ENCODE measurements at regions not wholly inside any gene's neighbourhood (a gene's known extent, or its start where the extent isn't known, plus 50 kb on each side); places are given as distances from the start of the nearest gene placed in this dataset.

DNA sequence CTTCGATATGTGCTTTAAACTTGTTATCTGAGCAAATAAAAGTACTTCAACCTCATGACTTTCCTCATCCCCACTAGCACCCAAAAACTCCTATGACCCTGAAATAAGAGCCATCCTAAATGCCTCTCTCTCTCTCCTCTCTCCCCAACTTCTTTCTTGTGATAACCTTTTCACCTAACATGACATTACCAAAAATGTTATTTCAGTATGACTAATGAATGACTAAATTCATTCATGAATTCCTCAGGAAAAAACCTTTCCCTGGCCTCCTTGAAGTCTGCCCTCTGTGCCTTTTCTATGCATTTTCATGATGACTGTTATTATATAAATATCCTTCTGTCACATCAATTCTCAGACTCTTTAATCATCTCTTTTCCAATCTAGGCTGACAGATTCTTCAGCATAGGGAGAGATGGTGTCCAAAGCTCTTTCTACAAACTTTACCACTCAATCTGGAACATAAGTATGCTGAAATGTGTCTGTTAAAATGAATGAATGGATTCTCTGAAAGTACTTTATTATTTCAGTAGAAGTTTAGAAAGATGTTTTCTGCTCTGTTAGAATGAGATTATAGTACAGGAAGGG lies 114.3 kb upstream of the GGTLC1 start:
- no peak for DNase-seq (ENCODE audit: low read depth)

DNA sequence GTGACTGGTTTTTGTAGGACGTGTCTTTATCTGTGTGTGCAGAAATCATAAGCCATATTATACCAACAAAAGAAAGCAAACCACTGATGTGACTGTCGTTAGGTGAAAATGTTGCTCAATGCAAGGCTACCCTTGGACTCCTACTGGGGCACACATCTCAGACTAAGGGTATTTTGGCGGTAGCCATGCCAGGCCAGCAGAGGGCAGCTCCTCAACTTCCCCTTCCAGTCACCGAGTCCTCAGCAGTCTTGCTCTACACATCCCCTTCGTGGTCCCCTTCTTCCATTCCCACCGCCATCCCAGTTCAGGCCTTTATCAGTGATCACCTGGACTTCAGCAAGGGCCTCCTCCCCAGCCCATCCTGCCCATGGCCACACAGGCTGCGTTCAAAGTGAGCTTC lies 113.7 kb upstream of the GGTLC1 start:
- DNase-seq (ENCODE audit: low read depth), result no peak

DNA sequence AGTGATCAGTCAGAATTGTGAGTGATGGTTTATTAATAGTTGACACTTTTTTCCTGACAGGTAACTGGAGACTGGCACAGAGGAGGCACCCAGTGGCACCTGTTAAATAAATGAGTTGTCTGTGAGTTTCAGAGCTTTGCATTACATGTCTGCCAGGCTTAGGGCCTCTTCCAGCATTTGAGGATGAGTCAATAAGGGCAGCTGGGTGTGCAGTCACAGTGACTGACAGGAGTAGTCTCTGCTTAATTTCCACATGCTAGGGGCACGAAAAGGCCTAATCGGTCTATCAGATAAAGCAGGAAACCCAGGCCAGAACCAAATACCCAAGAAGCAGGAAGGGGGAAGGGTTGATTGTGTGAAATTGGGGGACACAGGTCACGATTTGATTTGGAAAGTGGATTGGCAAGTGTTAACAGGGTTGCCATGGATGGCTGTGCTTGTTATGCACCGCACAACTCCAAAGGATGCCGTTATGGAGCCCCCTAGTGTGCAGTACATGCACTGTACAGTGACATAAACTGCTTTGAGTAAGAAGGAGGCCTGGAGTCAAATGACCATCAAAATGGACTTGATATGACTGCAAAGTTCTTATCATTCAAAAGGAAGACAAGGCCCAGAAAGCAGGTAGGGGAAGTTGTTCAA lies 111.9 kb upstream of the GGTLC1 start:
- peak; percentile 45 for DNase-seq (ENCODE audit: low read depth)

DNA sequence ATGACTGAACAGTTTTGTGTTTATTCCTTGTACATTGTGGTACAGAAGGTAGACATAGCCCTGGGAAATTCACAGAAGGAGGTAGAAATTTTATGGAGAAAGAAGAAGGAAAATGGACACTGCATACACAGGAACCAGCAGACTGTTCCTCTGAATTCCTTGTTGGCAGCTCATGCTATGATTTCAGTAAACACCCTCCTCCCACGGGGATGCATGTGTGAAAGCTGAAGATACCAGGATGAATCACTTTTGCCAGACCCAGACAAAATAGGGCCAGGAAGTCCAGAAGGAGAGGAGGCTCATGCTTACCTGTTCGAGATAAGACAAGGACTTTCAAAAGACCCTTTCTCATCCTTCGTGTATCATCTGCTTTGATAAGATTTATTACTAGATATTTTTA lies 110.3 kb upstream of the GGTLC1 start:
- peak; percentile 48 for DNase-seq (ENCODE audit: low read depth)

DNA sequence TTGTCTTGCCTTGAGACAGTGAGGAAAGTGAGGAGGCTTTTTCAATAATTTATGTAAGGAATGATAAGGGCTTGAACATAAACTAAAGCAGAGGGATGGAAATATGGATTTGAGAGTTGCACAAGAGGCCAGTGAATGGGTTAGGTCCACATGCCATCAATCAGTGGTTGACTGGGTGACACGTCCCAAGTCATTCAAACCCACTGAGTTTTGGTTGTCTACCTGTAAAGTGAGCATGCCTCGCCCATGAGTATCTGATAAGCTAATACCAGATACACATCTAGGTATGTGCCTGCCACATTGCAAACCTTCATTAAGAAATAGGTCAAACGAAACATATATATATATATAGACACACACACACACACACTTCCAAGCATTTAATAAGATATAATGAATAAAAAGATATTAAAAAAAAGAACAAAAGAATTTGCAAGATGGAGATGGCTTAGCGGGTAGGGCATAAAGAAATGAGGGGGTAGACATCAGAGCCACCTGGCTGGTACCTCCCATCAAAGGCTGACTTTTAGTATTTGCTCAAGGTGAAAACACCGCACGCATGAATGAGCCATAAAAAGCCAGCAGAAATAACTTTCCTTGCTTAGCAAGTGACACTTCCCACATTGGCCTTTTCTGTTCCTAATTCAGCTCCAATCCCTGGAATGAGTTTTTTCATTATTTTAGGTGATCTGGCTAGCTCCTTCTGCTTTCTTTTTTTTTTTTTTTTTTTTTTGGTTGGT lies 109.1 kb upstream of the GGTLC1 start:
- no peak for DNase-seq (ENCODE audit: low read depth)

DNA sequence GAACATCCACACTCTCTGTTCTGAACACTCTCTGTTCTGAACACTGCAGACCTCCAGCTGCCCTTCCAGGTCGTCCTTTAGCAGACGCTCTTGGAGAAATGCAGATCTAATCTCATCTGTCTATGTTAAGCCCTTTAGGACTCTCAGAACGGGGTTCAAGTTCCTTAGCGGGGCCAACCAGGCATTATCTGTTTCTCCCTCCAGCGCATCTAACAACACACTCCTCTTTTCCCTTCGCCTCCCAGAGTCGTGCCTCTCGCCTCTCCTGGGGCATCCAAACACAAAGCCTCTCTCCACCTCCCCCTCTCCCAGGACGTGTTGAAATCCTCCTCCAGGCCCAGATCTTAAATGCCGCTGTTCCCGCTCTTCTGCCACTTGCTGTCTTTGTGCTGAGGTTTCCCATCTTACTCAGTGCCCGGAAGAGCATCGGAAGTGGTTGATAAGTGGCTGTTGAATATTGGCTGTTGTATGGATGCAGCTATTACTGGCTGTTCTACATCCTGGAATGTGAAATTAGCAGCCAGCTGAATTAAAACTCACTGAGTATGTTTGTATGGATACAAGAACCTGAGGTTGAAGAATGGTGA lies 108.4 kb upstream of the GGTLC1 start:
- DNase-seq (ENCODE audit: low read depth), result no peak

DNA sequence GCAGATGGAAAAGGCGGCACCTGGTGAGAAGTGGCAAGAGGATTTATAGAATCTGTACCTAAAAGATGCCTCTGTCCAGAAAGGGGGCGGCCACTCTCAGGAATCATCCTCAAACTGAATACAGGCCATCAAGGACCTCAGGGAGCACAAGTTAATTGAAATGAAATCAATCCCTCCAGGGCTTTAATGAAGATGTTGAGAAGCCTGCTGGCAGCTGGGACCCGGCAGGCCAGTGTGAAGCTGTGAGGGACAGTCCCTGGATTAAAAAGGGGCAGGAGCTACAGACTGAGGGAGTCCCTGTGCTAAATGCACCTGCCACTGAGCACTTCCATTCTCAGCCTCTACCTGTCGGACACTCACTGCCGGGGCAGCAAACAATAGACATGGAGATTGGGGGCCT lies 107.7 kb upstream of the GGTLC1 start:
- DNase-seq (ENCODE audit: low read depth), result no peak

DNA sequence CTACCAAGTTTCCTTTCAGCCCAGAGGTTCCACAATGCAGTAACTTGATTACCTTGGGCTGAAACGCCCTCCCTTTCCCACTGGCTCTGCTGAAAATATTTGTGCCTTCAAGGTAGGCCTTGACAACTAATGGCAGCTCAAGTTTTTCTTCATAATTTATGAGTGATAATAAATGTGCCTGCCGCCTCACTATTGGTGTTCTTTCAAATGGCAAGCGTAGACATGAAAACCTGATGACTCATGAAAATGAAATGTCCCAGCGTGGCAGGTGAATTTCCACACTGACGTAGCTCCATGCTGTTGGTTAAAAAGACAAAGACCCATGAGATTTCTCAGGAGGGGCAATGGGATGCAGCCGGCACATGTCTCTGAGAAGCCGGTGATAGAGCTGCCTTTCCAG lies 107.2 kb upstream of the GGTLC1 start:
- no peak for DNase-seq (ENCODE audit: low read depth)

DNA sequence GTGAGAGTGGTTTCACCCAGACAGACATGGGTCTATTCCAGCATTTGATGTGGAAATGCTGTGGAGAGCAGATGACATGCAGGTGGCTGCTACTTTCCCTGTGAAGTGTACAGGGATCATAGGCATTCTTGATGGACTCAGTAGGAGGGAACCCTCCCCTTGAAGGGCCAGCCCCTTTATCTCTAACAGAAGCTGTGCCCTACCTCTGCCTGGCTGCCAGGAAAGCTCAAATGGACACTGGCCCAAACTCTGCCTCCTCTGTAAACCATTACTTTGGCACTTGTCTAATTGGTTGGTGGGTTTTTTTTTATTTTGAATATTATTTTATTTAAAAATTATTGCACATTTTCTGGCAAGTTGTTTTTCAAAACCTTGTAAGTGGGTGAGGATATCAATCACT lies 106.7 kb upstream of the GGTLC1 start:
- no peak for DNase-seq (ENCODE audit: low read depth)

DNA sequence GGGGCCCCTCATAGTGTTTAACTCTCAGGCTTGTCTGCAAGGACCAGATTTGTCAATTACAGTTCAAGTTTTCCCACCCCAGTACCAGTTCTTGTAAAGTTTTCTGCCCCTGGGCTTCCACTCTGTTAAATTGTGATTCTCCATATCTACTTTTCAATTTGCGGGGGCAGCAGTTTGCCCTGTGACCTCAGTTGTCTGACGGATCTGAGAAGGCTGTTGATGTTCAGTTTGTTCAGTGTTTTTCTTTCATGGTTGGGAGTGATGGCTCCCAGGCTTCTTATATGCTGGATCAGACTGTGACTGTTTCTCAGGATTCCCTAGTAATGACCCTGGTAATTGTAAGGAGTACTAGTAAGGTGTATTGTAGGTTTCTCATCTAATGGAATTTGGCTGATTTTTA lies 101.0 kb upstream of the GGTLC1 start:
- DNase-seq (ENCODE audit: low read depth), result no peak

DNA sequence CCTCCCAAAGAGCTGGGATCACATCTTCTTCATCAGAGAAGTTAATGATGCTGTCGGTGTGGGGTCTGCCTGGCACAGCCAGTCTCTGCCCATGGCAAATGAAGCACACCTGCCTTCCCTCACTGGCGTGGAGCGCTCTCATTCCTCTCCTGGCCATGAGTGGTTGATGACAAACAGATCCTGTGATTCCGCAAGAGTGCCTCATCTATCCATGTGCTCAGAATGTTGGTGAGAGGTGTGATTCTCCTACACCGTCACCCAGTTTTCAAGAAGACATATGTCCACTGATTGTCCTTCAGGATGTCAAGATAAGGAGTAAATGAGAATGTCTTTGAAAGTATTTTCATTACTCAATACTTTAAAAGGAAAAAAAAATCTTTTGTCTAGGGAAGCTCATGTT lies 97.5 kb upstream of the GGTLC1 start:
- no peak for DNase-seq (ENCODE audit: low read depth)

DNA sequence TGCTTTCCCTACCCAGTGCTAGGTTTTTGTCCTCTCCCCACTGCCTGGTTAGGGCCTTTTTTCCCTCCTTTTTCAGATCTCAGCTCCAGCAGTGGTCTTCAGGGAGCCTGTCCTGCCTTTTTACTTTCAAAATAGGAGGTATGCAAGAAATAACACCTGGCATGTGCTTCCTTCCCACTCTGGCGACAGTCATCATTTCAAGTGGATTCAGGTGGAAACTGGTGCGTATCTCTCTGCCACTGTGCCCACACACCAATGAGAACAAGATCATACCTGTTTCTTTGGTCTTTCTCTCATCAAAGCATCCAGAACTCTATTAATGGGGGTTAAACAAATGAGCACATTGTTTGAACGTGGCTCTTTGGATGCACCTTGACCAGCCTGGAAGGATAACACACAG lies 95.7 kb upstream of the GGTLC1 start:
- DNase-seq (ENCODE audit: low read depth), result no peak

DNA sequence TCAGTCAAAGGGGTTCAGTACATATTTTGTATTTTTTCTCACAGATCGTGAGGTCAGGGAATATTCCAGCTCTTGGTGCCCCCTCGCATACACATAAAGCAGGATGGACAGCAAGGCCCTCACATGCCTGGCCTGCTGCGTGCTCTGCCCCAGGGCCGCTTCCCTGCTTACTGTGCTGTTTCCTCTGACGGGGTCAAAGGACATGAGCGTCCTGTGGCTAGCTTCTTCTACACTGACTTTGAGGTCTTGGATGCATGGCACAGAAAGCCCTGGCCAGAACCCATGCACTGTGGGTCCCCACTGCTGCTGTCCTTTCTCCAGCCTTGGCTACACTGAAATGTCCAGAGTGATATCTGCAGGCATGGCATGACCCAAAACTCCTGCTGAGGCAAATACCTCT lies 92.5 kb upstream of the GGTLC1 start:
- no peak for DNase-seq (ENCODE audit: low read depth)

DNA sequence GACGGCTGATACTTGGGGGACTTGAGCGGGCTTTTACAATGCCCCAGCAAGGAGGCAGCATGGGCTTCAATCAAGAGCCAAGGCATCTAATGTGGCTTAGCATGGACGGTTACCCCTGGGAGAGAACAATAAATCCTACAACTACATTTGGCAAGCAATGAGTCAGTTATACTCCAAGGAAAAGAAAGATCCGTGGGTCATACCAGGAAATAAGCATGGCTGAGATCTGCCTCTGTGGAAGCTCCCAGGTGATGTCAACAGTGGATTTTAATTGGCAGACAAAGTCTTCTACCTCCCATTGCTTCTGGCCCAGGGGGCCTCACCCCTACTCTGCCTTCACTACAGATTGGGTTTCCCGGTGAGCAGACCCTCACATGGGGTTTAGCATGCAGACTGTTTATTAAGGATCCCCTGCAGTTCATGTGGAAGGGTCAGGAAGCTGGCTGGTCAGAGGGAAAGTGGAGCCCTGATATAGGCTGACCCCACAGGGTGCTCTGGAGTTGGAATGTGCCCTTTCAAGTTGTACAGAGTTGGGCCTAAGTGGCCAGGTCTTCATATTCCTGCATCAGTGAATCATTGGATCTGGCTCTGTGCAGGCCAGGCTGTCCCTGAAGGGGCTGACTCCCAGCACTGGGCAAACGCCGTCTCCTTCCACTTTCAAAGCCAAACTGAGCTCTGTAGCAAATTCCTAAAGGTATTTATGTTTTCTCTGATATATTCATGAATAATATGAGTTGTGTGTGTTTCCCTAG lies 91.3 kb upstream of the GGTLC1 start:
- DNase-seq (ENCODE audit: low read depth), result no peak

DNA sequence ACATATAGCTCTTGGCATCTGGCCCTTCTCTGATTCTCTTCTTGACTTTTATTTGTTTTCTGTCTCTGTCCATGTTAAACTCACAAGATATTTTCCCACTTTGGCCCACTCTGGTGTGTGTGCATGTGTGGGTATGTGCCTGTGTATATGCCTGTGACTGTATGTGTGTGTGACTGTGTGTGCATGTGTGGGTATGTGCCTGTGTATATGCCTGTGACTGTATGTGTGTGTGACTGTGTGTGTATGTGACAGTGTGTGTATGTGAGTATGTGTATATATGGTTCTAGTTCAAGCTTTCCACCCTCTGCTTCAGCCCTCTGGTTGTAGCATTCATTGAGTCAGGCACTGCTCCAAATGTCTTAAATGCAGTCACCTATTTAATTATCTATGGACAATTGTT lies 88.6 kb upstream of the GGTLC1 start:
- DNase-seq (ENCODE audit: low read depth), result no peak

DNA sequence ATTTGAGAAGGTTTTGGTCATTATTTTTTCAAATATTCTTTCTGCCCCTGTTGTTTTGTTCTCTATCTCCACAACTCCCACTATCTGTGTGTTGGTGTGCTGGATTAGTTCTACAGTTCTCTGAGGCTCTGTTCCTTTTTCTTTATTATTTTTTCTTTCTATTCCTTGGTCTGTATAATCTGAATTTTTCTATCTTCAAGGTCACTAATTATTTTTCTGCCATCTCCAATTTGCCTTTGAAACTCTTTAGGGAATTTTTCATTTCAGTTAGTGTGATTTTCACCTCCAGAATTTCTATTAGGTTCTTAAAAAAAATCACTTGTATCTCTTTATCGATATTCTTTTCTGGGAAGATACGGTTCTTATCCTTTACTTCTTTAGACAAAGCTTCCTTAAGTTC lies 82.1 kb upstream of the GGTLC1 start:
- no peak for DNase-seq (ENCODE audit: low read depth)

DNA sequence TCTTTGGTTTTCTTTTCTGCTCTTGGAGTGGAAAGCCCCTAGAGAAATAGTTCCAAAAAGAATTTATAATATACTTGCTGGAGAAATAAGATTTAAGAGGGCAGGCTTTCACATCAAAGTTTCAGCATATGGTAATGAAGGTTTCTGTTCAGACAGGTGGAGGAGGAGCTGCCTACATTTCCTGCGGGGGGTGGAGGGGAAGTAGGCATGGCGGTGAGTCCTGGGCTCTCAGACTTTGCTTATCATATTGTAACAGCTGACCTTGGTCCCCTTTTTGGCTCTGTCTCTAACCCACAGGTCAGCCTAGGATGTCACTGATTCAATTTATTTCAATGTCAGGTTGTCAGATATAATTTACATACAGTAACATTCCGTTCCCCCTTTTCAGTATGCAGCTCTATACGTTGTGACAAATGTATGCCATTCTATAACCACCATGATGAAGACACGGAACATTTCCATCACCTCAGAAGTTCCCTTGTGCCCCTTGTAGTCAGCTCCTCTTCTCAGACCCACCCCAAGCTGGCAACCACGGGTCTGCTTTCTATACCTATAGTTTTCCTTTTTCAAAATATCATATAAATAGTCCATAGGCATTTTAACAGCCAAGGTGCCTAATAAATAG lies 77.6 kb upstream of the GGTLC1 start:
- DNase-seq (ENCODE audit: low read depth), result no peak

DNA sequence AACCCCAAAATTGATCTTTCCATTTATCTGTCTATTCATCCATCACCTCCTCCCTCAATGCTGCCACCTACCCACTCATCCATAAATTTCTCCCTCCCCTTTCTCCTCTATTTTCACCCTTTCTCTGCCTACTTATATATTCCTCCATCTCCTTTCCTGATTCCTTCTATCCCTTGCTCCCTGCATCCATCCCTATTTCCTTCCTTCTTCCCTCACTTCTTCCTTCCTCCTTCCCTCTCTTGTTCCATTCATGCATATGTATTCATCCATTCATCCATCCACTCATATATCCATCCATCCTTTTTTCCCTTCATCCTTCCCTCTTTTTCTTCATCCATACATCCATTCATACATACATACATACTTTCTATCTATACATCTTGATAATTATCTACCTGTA lies 76.3 kb upstream of the GGTLC1 start:
- no peak for DNase-seq (ENCODE audit: low read depth)

DNA sequence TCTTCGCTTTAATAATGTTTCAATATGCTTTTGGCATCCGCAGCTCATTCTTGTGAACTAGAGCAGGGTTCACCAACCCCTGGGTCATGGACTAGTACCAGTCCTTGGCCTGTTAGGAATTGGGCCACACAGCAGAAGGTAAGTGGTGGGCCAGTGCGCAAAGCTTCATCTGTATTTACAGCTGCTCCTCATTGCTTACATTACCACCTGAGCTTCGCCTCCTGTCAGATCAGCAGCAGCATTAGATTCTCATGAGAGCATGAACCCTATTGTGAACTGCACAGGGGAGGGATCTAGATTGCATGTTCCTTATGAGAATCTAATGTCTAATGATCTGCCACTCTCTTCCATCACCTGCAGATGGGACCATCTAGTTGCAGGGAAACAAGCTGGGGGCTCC lies 75.5 kb upstream of the GGTLC1 start:
- DNase-seq (ENCODE audit: low read depth), result no peak

DNA sequence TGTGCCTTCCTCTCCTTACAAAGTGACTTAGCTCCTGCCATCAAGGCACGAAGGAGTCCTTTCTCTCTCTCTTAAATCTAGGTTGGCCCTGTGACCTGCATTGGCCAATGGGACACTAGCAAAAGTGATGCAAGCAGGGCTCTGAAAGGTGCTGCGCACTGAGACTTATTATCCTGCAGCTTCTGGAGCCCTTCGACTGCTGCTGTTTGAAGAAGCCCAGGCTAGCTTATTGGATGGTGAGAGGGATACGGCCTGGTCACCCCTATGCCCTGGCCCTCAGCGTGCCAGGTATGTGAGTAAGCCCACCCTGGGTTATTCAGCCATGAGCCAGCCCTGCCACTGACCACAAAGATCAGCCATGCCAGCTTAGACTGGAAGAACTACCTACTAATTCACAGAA lies 74.5 kb upstream of the GGTLC1 start:
- DNase-seq (ENCODE audit: low read depth), result no peak

DNA sequence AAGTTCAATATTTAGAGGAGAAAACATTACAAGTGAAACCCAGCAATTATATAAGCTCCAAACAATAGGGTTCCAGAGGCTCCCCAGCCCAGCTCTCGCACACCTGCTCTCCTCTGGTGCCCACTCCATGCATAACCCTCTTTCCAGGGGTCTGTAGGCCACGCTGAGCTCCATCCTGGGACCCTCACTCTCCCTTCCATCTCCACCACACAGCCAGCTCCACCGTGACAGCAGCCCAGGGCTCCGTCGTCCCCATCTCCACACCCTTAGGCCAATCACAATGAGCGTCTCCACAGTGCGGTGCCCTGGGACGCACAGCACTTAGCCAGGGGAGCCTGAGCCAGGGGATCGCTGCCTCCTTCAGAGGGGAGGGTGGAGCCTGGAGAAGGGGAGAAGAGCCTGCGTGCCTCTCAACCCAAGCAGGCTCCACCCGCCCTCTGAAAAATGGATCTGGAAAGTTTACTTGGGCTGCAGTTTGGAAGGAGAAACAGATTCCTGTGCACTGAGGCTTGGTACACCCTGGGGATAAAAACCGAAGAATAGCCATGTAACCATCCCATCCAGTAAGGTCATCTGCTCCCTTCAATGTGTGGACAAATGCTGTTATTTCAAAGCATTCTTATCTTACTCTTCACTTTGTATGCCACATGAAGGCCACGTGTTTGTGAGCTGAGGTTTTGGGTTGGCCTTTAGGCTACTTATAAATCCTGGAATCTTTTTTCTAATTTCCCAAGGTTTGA lies 72.4 kb upstream of the GGTLC1 start:
- peak; percentile 33 for DNase-seq (ENCODE audit: low read depth)

Data from stromal cell of bone marrow (primary cell).